CD14-positive monocyte (primary cell): ENCODE measurements at regions not wholly inside any gene's neighbourhood (a gene's known extent, or its start where the extent isn't known, plus 50 kb on each side); places are given as distances from the start of the nearest gene placed in this dataset.
"Not testable (repeated sequence)": the region's sequence is repeated elsewhere in the genome, so short reads cannot be mapped to it uniquely, and the experiment has no call there.

Experiments used
- DNase-seq, 3 donors: peaks; one replicate each; pipeline ENCODE4 v3.0.0-alpha.2; 2011 to 2022
- H2AFZ ChIP-seq: 2 replicates; pipeline ENCODE4 v1.6.0; 2012; ENCODE audit warnings: mild to moderate bottlenecking, low read depth, low read length, inconsistent platforms; ENCODE audit not compliant: insufficient read depth, poor library complexity, severe bottlenecking
- H3K27ac ChIP-seq, 2 donors: 1 replicate in 1 of 2; 2 replicates in 1 of 2; pipeline ENCODE4 v1.5.1; 2012 to 2013; ENCODE audit warnings: low read length in 2 of 2, control low read depth in 1 of 2, inconsistent platforms in 1 of 2, low read depth in 1 of 2, mild to moderate bottlenecking in 1 of 2
- H3K27me3 ChIP-seq, 2 donors: one replicate each; pipeline versions ENCODE4 v1.6.0 to v1.6.1; 2011 to 2013; ENCODE audit warnings: low read length in 2 of 2; ENCODE audit not compliant: control insufficient read depth in 2 of 2, insufficient read depth in 2 of 2
- H3K36me3 ChIP-seq, 2 donors: replicated peaks in 1 of 2; 1 replicate in 1 of 2; 2 replicates in 1 of 2; pipeline versions ENCODE4 v1.5.1 to v1.6.1; 2012 to 2013; ENCODE audit warnings: low read length in 2 of 2, control low read depth in 1 of 2, inconsistent platforms in 1 of 2, mild to moderate bottlenecking in 1 of 2; ENCODE audit not compliant: insufficient read depth in 2 of 2, control insufficient read depth in 1 of 2
- H3K4me1 ChIP-seq, 2 donors: 1 replicate in 1 of 2; 2 replicates in 1 of 2; pipeline versions ENCODE4 v1.5.1 to v1.6.1; 2012 to 2013; ENCODE audit warnings: low read length in 2 of 2, control low read depth in 1 of 2, inconsistent platforms in 1 of 2, mild to moderate bottlenecking in 1 of 2, moderate library complexity in 1 of 2; ENCODE audit not compliant: insufficient read depth in 2 of 2, control insufficient read depth in 1 of 2
- H3K4me2 ChIP-seq: replicated peaks from 2 replicates; pipeline ENCODE3; 2012; ENCODE audit warnings: low read length, moderate library complexity, mild to moderate bottlenecking; ENCODE audit not compliant: poor library complexity, severe bottlenecking; ENCODE audit errors: extremely low read depth
- H3K4me3 ChIP-seq, 3 experiments: fragments of 200-600 bp in 1 of 3; sonication (generic) in 1 of 3; replicated peaks in 1 of 3; 1 replicate in 2 of 3; 2 replicates in 1 of 3; pipeline ENCODE4 v1.5.1; 2011 to 2013; ENCODE audit warnings: low read length in 3 of 3, mild to moderate bottlenecking in 3 of 3, control low read depth in 2 of 3, low read depth in 2 of 3, inconsistent platforms in 1 of 3, moderate library complexity in 1 of 3
- H3K79me2 ChIP-seq: 2 replicates; pipeline ENCODE4 v1.6.0; 2012; ENCODE audit warnings: mild to moderate bottlenecking, control low read depth, inconsistent platforms, low read length, moderate library complexity; ENCODE audit not compliant: insufficient read depth
- H3K9ac ChIP-seq: 2 replicates; pipeline ENCODE4 v1.6.0; 2017; ENCODE audit warnings: low read length, mild to moderate bottlenecking; ENCODE audit not compliant: insufficient read depth, poor library complexity, severe bottlenecking
- H3K9me3 ChIP-seq, 2 donors: replicated peaks in 1 of 2; 1 replicate in 1 of 2; 2 replicates in 1 of 2; pipeline versions ENCODE4 v1.5.1 to v1.6.1; 2012 to 2013; ENCODE audit warnings: low read length in 2 of 2, control low read depth in 1 of 2; ENCODE audit not compliant: control insufficient read depth in 1 of 2, insufficient read depth in 1 of 2
- H4K20me1 ChIP-seq: 2 replicates; pipeline ENCODE4 v1.6.0; 2012; ENCODE audit warnings: mild to moderate bottlenecking, low read length, control low read depth, moderate library complexity; ENCODE audit not compliant: insufficient read depth
- H3K27ac Mint-ChIP-seq, 7 donors: one replicate each; pipeline ENCODE4 v1.8.0; 2020; ENCODE audit warnings: mild to moderate bottlenecking in 7 of 7, mixed read lengths in 7 of 7, moderate library complexity in 6 of 7, inconsistent platforms in 2 of 7
- H3K27me3 Mint-ChIP-seq, 3 donors: one replicate each; pipeline ENCODE4 v1.8.0; 2021 to 2022; ENCODE audit warnings: low read depth in 3 of 3, mild to moderate bottlenecking in 3 of 3, mixed read lengths in 3 of 3, moderate library complexity in 3 of 3, inconsistent platforms in 1 of 3
- H3K36me3 Mint-ChIP-seq, 2 donors: one replicate each; pipeline ENCODE4 v1.8.0; 2020; ENCODE audit warnings: mixed read lengths in 2 of 2, inconsistent platforms in 1 of 2, mild to moderate bottlenecking in 1 of 2
- H3K4me1 Mint-ChIP-seq: one replicate; pipeline ENCODE4 v1.8.0; 2020; ENCODE audit warnings: mild to moderate bottlenecking, mixed read lengths
- H3K4me3 Mint-ChIP-seq, 2 donors: one replicate each; pipeline ENCODE4 v1.8.0; 2020; ENCODE audit warnings: mild to moderate bottlenecking in 2 of 2, mixed read lengths in 2 of 2, moderate library complexity in 1 of 2
- H3K9me3 Mint-ChIP-seq, 7 donors: one replicate each; pipeline ENCODE4 v1.8.0; 2020 to 2022; ENCODE audit warnings: mixed read lengths in 7 of 7, mild to moderate bottlenecking in 6 of 7, moderate library complexity in 6 of 7, inconsistent platforms in 2 of 7
- CTCF ChIP-seq: fragments of 200-600 bp; IDR thresholded peaks from one replicate; pipeline ENCODE4 v1.8.0; 2022; ENCODE audit warnings: antibody characterized with exemption, mild to moderate bottlenecking
- WGBS: methylation state at CpG from one replicate; pipeline ENCODE4 v1.1.5; 2013; ENCODE audit warnings: missing lambda C conversion rate; ENCODE audit not compliant: insufficient coverage; 5-methylcytosine and 5-hydroxymethylcytosine counted together
- intact Hi-C, 2 donors: fragments of 100-400 bp; cut with micrococcal nuclease; formaldehyde crosslinking; loops; one replicate each; pipeline versions ENCODE4 v1.15.0 to v1.15.1; 2023

- Histone ChIP-seq H4K20me1 (no peaks in the 10 kb centered on the region), H3K27me3 (no peaks in the 10 kb centered on the region), H3K79me2 (no peaks in the 10 kb centered on the region), H3K4me3 (no peak overlapping the region), H3K27ac (no peak overlapping the region), H3K4me2 (no peak overlapping the region), H3K4me1 (no peaks in the 10 kb centered on the region), H3K36me3 (no peaks in the 10 kb centered on the region), H3K9me3 (no peaks in the 10 kb centered on the region), H2AFZ (no peak overlapping the region), H3K9ac (no peak overlapping the region)
- peaks cover 0 to 4% (median 2%) of the 10 kb centered on the region in 7 donors for H3K9me3 Mint-ChIP-seq
- no peaks in the 10 kb centered on the region for H3K4me1 Mint-ChIP-seq
- WGBS, result 0% methylated on average over 1 of the region's 4 CpGs
- no peaks in the 10 kb centered on the region for H3K36me3 Mint-ChIP-seq
- H3K27ac Mint-ChIP-seq, result no peak overlapping the region
- no peak overlapping the region for H3K4me3 Mint-ChIP-seq
- intact Hi-C loops, result no loop called here
- no peak for TF ChIP-seq CTCF
- no peaks in the 10 kb centered on the region for H3K27me3 Mint-ChIP-seq
- DNase-seq, result no peak
Observed at GRCh38 chr22:34414467-34415440, 494.5 kb upstream of the LARGE1 start.

- intact Hi-C loops, result no loop called here
- Histone ChIP-seq H3K79me2 (no peaks in the 10 kb centered on the region), H3K4me3 (no peak overlapping the region), H3K4me2 (no peak overlapping the region), H3K4me1 (no peaks in the 10 kb centered on the region), H3K27ac (no peak overlapping the region), H3K9ac (no peak overlapping the region), H3K36me3 (no peaks in the 10 kb centered on the region), H4K20me1 (no peaks in the 10 kb centered on the region), H2AFZ (no peak overlapping the region), H3K27me3 (no peaks in the 10 kb centered on the region), H3K9me3 (no peaks in the 10 kb centered on the region)
- no peak overlapping the region for H3K4me3 Mint-ChIP-seq
- H3K9me3 Mint-ChIP-seq, result peaks cover 0 to 4% (median 2%) of the 10 kb centered on the region in 7 donors
- no peaks in the 10 kb centered on the region for H3K36me3 Mint-ChIP-seq
- H3K27me3 Mint-ChIP-seq, result no peaks in the 10 kb centered on the region
- no peak for DNase-seq
- no peak overlapping the region for H3K27ac Mint-ChIP-seq
- 60% methylated on average over 1 of the region's 7 CpGs for WGBS
- no peaks in the 10 kb centered on the region for H3K4me1 Mint-ChIP-seq
- TF ChIP-seq CTCF, result no peak
Observed at GRCh38 chr22:34416022-34416860, 496.0 kb upstream of the LARGE1 start.

GRCh38 chr22:34422948-34423347 lies 502.7 kb upstream of the LARGE1 start:
- H3K27ac ChIP-seq, H3K9ac ChIP-seq, H4K20me1 ChIP-seq, H3K4me2 ChIP-seq, H3K36me3 ChIP-seq, H3K4me1 Mint-ChIP-seq, H3K4me1 ChIP-seq, H3K4me3 ChIP-seq, H3K79me2 ChIP-seq, H3K9me3 ChIP-seq, H3K36me3 Mint-ChIP-seq, H3K27ac Mint-ChIP-seq, H3K4me3 Mint-ChIP-seq, H3K27me3 Mint-ChIP-seq, H3K27me3 ChIP-seq, H2AFZ ChIP-seq, H3K9me3 Mint-ChIP-seq, intact Hi-C loops, DNase-seq: not testable (repeated sequence)
- WGBS, result no CpG with 5 or more reads among the region's 8 CpGs
